Right lobe of liver (tissue), 4 donors: ENCODE measurements at regions not wholly inside any gene's neighbourhood (a gene's known extent, or its start where the extent isn't known, plus 50 kb on each side); places are given as distances from the start of the nearest gene placed in this dataset.

ENCODE experiments used
- POLR2A ChIP-seq: fragments of 450-650 bp; IDR thresholded peaks from one replicate; pipeline ENCODE4 v1.6.1; 2017; ENCODE audit warnings: antibody characterized with exemption, mild to moderate bottlenecking
- TF ChIP-seq, protein P1 (sequence below), 4 donors: fragments of 200-600 bp in 3 of 4; fragments of 450-650 bp in 1 of 4; IDR thresholded peaks; one replicate each; pipeline versions ENCODE4 v1.5.1 to v1.8.0; 2016 to 2022; ENCODE audit warnings: antibody characterized with exemption in 4 of 4, mild to moderate bottlenecking in 2 of 4
- donor health status: DM: no; HTN: no; CAD: no.
- donor health status: DM: no; HTN: no; CAD: no.
- donor health status: DM: no; HTN: yes; CAD: no.

DNA sequence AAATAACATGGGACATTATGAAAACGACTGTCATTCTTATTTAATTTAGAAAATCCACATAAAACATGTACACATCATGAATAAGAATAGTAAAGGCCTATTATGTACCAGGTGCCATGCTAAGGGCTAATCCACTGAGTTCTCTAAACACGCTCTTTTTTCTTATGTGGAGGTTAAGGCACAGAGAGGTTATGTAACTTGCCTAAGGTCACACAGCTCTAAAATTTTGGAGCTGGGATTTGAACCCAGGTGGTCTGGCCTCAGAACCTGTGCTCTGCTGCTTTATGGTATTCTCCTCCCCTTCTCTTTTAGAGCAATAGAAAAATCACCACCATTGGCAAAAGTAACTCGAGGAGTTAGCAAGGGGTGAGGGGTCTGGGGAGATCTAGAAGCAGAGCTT, 156.9 kb upstream of the ZNF536 start:
- no peak for TF ChIP-seq POLR2A
- TF ChIP-seq, protein P1, sequence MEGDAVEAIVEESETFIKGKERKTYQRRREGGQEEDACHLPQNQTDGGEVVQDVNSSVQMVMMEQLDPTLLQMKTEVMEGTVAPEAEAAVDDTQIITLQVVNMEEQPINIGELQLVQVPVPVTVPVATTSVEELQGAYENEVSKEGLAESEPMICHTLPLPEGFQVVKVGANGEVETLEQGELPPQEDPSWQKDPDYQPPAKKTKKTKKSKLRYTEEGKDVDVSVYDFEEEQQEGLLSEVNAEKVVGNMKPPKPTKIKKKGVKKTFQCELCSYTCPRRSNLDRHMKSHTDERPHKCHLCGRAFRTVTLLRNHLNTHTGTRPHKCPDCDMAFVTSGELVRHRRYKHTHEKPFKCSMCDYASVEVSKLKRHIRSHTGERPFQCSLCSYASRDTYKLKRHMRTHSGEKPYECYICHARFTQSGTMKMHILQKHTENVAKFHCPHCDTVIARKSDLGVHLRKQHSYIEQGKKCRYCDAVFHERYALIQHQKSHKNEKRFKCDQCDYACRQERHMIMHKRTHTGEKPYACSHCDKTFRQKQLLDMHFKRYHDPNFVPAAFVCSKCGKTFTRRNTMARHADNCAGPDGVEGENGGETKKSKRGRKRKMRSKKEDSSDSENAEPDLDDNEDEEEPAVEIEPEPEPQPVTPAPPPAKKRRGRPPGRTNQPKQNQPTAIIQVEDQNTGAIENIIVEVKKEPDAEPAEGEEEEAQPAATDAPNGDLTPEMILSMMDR (IDR thresholded peaks at IDR 0.05), result no peak
